ENCODE measurements at regions not wholly inside any gene's neighbourhood (a gene's known extent, or its start where the extent isn't known, plus 50 kb on each side); places are given as distances from the start of the nearest gene placed in this dataset.

DNA sequence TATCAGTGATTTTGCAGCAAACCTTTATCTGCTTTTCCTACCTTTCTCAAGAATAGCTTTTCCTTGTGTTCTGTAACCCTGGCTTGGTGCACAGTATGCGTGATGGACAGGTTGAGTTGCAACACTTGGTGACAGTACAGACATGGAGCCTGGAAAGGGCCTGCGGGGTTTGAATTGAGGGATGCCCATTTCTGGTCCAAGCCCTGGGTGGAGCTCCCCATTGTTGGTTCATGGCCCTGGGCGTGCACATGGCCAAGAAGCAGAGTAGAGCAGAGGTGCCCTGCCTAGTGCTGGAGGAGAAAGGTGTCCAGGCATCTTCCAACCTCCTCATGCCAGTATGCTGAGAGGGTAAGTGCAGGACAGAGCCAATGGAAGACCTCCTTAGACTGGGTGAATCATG lies 106.6 kb upstream of the MKLN1 start:
- H2AK5ac ChIP-seq (ENCODE audit: low read length, severe bottlenecking), result no peak overlapping the region
- no peaks in the 10 kb centered on the region for H3K9me3 ChIP-seq (ENCODE audit: control insufficient read depth, low read length)
- no peak overlapping the region for H3K18ac ChIP-seq (ENCODE audit: low read depth in 1 of 2, low read length in 2 of 2)
- no peak overlapping the region for H2BK15ac ChIP-seq (ENCODE audit: low read depth, poor library complexity, severe bottlenecking)
- no peak overlapping the region for H3K14ac ChIP-seq (ENCODE audit: low read length in 2 of 2)
- H2BK12ac ChIP-seq (ENCODE audit: low read length in 2 of 2), result no peak overlapping the region
- peaks cover 5% of the 10 kb centered on the region for H3K4me1 ChIP-seq (ENCODE audit: control insufficient read depth, insufficient read depth, low read depth, low read length)
- no peak overlapping the region for H2BK5ac ChIP-seq (ENCODE audit: low read depth, low read length, poor library complexity, severe bottlenecking)
- H3K4me2 ChIP-seq (ENCODE audit: low read length, poor library complexity, severe bottlenecking), result no peak overlapping the region
- no peak for DNase-seq
- H3K4ac ChIP-seq (ENCODE audit: low read depth in 1 of 2, low read length in 2 of 2), result no peak overlapping the region
- peaks cover 2% of the 10 kb centered on the region for H3K79me1 ChIP-seq (replicated peaks; ENCODE audit: low read length, poor library complexity, severe bottlenecking)
- H2AFZ ChIP-seq (ENCODE audit: low read depth, low read length), result no peak overlapping the region
- no peak overlapping the region for H3K9ac ChIP-seq (ENCODE audit: low read length)
- H3K27me3 ChIP-seq (ENCODE audit: control insufficient read depth in 1 of 2, insufficient read depth in 1 of 2, low read length in 2 of 2), result no peaks in the 10 kb centered on the region
- no peak overlapping the region for H3K23ac ChIP-seq (ENCODE audit: low read length in 2 of 2)
- H2BK120ac ChIP-seq (ENCODE audit: low read depth, low read length), result no peak overlapping the region
- no peak overlapping the region for H3K4me3 ChIP-seq (ENCODE audit: insufficient read depth in 1 of 2, low read depth in 1 of 2, low read length in 2 of 2)
- no peak overlapping the region for H4K91ac ChIP-seq (ENCODE audit: low read length)
- no peak overlapping the region for H4K8ac ChIP-seq (ENCODE audit: low read length)
- H3K27ac ChIP-seq (ENCODE audit: low read length, poor library complexity, severe bottlenecking), result no peak overlapping the region
- no peaks in the 10 kb centered on the region for H3K36me3 ChIP-seq (ENCODE audit: control insufficient read depth in 1 of 2, insufficient read depth in 2 of 2, low read depth in 1 of 2, low read length in 2 of 2)
- 99% methylated on average over 3 of the region's 3 CpGs for WGBS

DNA sequence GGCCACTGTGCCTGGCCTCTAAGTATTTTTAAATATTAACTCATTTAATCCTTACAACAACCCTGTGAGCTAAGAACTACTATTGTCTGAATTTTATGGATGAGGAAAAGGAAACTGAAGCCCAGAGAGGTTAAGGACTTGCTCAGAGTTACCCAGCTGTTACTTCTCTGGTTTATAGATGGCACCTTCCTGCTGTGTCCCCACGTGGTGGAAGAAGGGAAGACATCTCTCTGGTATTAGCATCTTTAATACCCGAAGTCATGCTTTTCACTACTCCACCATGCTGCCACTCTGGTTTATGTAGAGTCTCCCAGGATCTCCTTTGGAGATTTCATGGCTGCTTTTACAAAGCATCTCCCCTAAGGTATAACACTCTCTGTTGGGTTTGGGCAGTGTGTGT lies 105.5 kb upstream of the MKLN1 start:
- peaks cover 2% of the 10 kb centered on the region for H3K79me1 ChIP-seq (replicated peaks; ENCODE audit: low read length, poor library complexity, severe bottlenecking)
- no peaks in the 10 kb centered on the region for H3K9me3 ChIP-seq (ENCODE audit: control insufficient read depth, low read length)
- no peak overlapping the region for H3K27ac ChIP-seq (ENCODE audit: low read length, poor library complexity, severe bottlenecking)
- no peak overlapping the region for H3K4ac ChIP-seq (ENCODE audit: low read depth in 1 of 2, low read length in 2 of 2)
- no peak overlapping the region for H2AK5ac ChIP-seq (ENCODE audit: low read length, severe bottlenecking)
- H3K9ac ChIP-seq (ENCODE audit: low read length), result no peak overlapping the region
- 89% methylated on average over 2 of the region's 2 CpGs for WGBS
- H2BK120ac ChIP-seq (ENCODE audit: low read depth, low read length), result no peak overlapping the region
- no peak overlapping the region for H3K4me3 ChIP-seq (ENCODE audit: insufficient read depth in 1 of 2, low read depth in 1 of 2, low read length in 2 of 2)
- H4K91ac ChIP-seq (ENCODE audit: low read length), result no peak overlapping the region
- H3K4me1 ChIP-seq (ENCODE audit: control insufficient read depth, insufficient read depth, low read depth, low read length), result peaks cover 5% of the 10 kb centered on the region
- no peak overlapping the region for H3K4me2 ChIP-seq (ENCODE audit: low read length, poor library complexity, severe bottlenecking)
- H2BK5ac ChIP-seq (ENCODE audit: low read depth, low read length, poor library complexity, severe bottlenecking), result no peak overlapping the region
- no peak overlapping the region for H4K8ac ChIP-seq (ENCODE audit: low read length)
- no peak overlapping the region for H2BK15ac ChIP-seq (ENCODE audit: low read depth, poor library complexity, severe bottlenecking)
- no peak overlapping the region for H2BK12ac ChIP-seq (ENCODE audit: low read length in 2 of 2)
- H2AFZ ChIP-seq (ENCODE audit: low read depth, low read length), result no peak overlapping the region
- no peaks in the 10 kb centered on the region for H3K36me3 ChIP-seq (ENCODE audit: control insufficient read depth in 1 of 2, insufficient read depth in 2 of 2, low read depth in 1 of 2, low read length in 2 of 2)
- no peak overlapping the region for H3K14ac ChIP-seq (ENCODE audit: low read length in 2 of 2)
- no peak for DNase-seq
- no peak overlapping the region for H3K18ac ChIP-seq (ENCODE audit: low read depth in 1 of 2, low read length in 2 of 2)
- no peaks in the 10 kb centered on the region for H3K27me3 ChIP-seq (ENCODE audit: control insufficient read depth in 1 of 2, insufficient read depth in 1 of 2, low read length in 2 of 2)
- no peak overlapping the region for H3K23ac ChIP-seq (ENCODE audit: low read length in 2 of 2)

DNA sequence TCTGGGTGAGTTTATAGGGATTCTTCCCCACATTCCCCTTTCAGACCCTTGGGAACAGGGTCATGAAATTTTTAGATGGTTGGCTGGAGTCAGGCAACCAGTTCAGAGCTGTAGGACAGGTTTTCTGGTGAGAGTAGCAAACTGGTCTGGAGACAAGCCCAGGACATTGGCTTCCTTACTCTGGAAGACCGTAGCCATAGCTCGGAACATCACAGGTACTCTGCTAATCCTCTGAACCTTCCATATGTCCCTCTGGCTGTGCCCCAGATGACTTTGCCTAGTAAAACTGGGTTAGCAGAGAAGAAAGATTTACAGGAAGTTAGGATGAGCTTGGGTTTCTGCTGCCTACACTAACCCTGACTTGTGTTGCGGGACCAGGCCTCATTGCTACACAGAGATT lies 104.5 kb upstream of the MKLN1 start:
- Histone ChIP-seq H3K4me1 (ENCODE audit: control insufficient read depth, insufficient read depth, low read depth, low read length) (peaks cover 5% of the 10 kb centered on the region), H3K4me2 (ENCODE audit: low read length, poor library complexity, severe bottlenecking) (no peak overlapping the region), H2AK5ac (ENCODE audit: low read length, severe bottlenecking) (no peak overlapping the region), H3K4ac (ENCODE audit: low read depth in 1 of 2, low read length in 2 of 2) (no peak overlapping the region), H2BK120ac (ENCODE audit: low read depth, low read length) (no peak overlapping the region), H3K9me3 (ENCODE audit: control insufficient read depth, low read length) (no peaks in the 10 kb centered on the region), H3K14ac (ENCODE audit: low read length in 2 of 2) (no peak overlapping the region), H3K79me1 (replicated peaks; ENCODE audit: low read length, poor library complexity, severe bottlenecking) (peaks cover 2% of the 10 kb centered on the region), H3K4me3 (ENCODE audit: insufficient read depth in 1 of 2, low read depth in 1 of 2, low read length in 2 of 2) (no peak overlapping the region), H3K18ac (ENCODE audit: low read depth in 1 of 2, low read length in 2 of 2) (no peak overlapping the region), H4K8ac (ENCODE audit: low read length) (no peak overlapping the region), H3K9ac (ENCODE audit: low read length) (no peak overlapping the region), H2AFZ (ENCODE audit: low read depth, low read length) (no peak overlapping the region), H2BK12ac (ENCODE audit: low read length in 2 of 2) (no peak overlapping the region), H2BK15ac (ENCODE audit: low read depth, poor library complexity, severe bottlenecking) (no peak overlapping the region), H3K27me3 (ENCODE audit: control insufficient read depth in 1 of 2, insufficient read depth in 1 of 2, low read length in 2 of 2) (no peaks in the 10 kb centered on the region), H3K27ac (ENCODE audit: low read length, poor library complexity, severe bottlenecking) (no peak overlapping the region), H3K36me3 (ENCODE audit: control insufficient read depth in 1 of 2, insufficient read depth in 2 of 2, low read depth in 1 of 2, low read length in 2 of 2) (no peaks in the 10 kb centered on the region), H2BK5ac (ENCODE audit: low read depth, low read length, poor library complexity, severe bottlenecking) (no peak overlapping the region), H4K91ac (ENCODE audit: low read length) (no peak overlapping the region), H3K23ac (ENCODE audit: low read length in 2 of 2) (no peak overlapping the region)
- WGBS, result 90% methylated on average over 2 of the region's 3 CpGs
- no peak for DNase-seq

DNA sequence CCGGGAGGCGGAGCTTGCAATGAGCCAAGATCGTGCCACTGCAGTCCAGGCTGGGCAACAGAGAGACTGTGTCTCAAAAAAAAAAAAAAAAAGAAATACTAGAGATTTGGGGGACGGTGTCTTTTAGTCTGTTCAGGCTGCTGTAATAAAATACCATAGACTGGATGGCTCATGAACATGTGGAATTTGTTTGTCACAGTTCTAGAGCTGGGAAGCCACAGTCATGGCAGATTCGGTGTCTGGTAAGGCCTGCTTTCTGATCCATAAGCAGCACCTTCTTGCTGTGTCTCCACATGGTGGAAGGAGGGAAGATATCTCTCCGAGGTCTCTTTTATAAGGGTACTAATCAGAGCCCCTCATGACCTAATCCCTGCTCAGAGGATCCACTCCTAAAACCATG lies 102.7 kb upstream of the MKLN1 start:
- peaks cover 8% of the 10 kb centered on the region for H3K4me1 ChIP-seq (ENCODE audit: control insufficient read depth, insufficient read depth, low read depth, low read length)
- H2AK5ac ChIP-seq (ENCODE audit: low read length, severe bottlenecking), result peak overlapping the region; percentile 70
- H3K23ac ChIP-seq (ENCODE audit: low read length in 2 of 2), result no peak overlapping the region
- no peak overlapping the region for H3K4me3 ChIP-seq (ENCODE audit: insufficient read depth in 1 of 2, low read depth in 1 of 2, low read length in 2 of 2)
- no peaks in the 10 kb centered on the region for H3K36me3 ChIP-seq (ENCODE audit: control insufficient read depth in 1 of 2, insufficient read depth in 2 of 2, low read depth in 1 of 2, low read length in 2 of 2)
- peak overlapping the region in 1 of 2 experiments; percentile 66 for H2BK12ac ChIP-seq (ENCODE audit: low read length in 2 of 2)
- H4K91ac ChIP-seq (ENCODE audit: low read length), result no peak overlapping the region
- H2BK5ac ChIP-seq (ENCODE audit: low read depth, low read length, poor library complexity, severe bottlenecking), result no peak overlapping the region
- H3K9me3 ChIP-seq (ENCODE audit: control insufficient read depth, low read length), result no peaks in the 10 kb centered on the region
- peak overlapping the region; percentile 88 for H3K27ac ChIP-seq (ENCODE audit: low read length, poor library complexity, severe bottlenecking)
- H3K14ac ChIP-seq (ENCODE audit: low read length in 2 of 2), result no peak overlapping the region
- no peak for DNase-seq
- no peak overlapping the region for H3K9ac ChIP-seq (ENCODE audit: low read length)
- no peak overlapping the region for H2BK15ac ChIP-seq (ENCODE audit: low read depth, poor library complexity, severe bottlenecking)
- 96% methylated on average over 5 of the region's 6 CpGs for WGBS
- H3K4ac ChIP-seq (ENCODE audit: low read depth in 1 of 2, low read length in 2 of 2), result no peak overlapping the region
- no peak overlapping the region for H2BK120ac ChIP-seq (ENCODE audit: low read depth, low read length)
- H3K4me2 ChIP-seq (ENCODE audit: low read length, poor library complexity, severe bottlenecking), result no peak overlapping the region
- H3K27me3 ChIP-seq (ENCODE audit: control insufficient read depth in 1 of 2, insufficient read depth in 1 of 2, low read length in 2 of 2), result no peaks in the 10 kb centered on the region
- no peak overlapping the region for H2AFZ ChIP-seq (ENCODE audit: low read depth, low read length)
- peak overlapping the region; percentile 67 for H3K18ac ChIP-seq (ENCODE audit: low read depth in 1 of 2, low read length in 2 of 2)
- peaks cover 2% of the 10 kb centered on the region for H3K79me1 ChIP-seq (replicated peaks; ENCODE audit: low read length, poor library complexity, severe bottlenecking)
- H4K8ac ChIP-seq (ENCODE audit: low read length), result no peak overlapping the region

Measured in mesenchymal stem cell (in vitro differentiated cells and primary cell).